HEK293 (cell line): ENCODE measurements at regions not wholly inside any gene's neighbourhood (a gene's known extent, or its start where the extent isn't known, plus 50 kb on each side); places are given as distances from the start of the nearest gene placed in this dataset.

Experiments used
- CTCF ChIA-PET: fragments of 350-600 bp; formaldehyde crosslinking; extraction: SDS; loops from one replicate; lab custom pipeline; 2021; ENCODE audit warnings: antibody characterized with exemption; lab: Yijun Ruan, JAX
- POLR2A ChIA-PET: fragments of 300-600 bp; formaldehyde crosslinking; extraction: SDS; loops from one replicate; lab custom pipeline; 2020; ENCODE audit warnings: antibody characterized with exemption, inconsistent platforms; lab: Yijun Ruan, JAX
- H3K27ac ChIP-seq: fragments of 200-500 bp; sonication (Bioruptor generic); 2 replicates; pipeline ENCODE4 v1.5.1; 2014; ENCODE audit warnings: low read depth, low read length, control low read depth, inconsistent platforms; ENCODE audit errors: extremely low read depth
- H3K36me3 ChIP-seq, 2 experiments: fragments of 200-500 bp in 1 of 2; sonication (Bioruptor generic) in 1 of 2; 1 replicate in 1 of 2; 2 replicates in 1 of 2; pipeline ENCODE4 v1.5.1; 2014 to 2017; ENCODE audit warnings: inconsistent platforms in 2 of 2, low read length in 2 of 2; ENCODE audit not compliant: control insufficient read depth in 2 of 2, insufficient read depth in 1 of 2
- H3K4me1 ChIP-seq: fragments of 200-500 bp; sonication (Bioruptor generic); 2 replicates; pipeline ENCODE4 v1.5.1; 2014; ENCODE audit warnings: mild to moderate bottlenecking, low read length, inconsistent platforms; ENCODE audit not compliant: control insufficient read depth, insufficient read depth
- H3K4me3 ChIP-seq: 2 replicates; pipeline ENCODE4 v1.5.1; 2011; ENCODE audit warnings: low read depth, mild to moderate bottlenecking, control low read depth, low read length, moderate library complexity
- H3K9me3 ChIP-seq: fragments of 200-500 bp; sonication (Bioruptor generic); 2 replicates; pipeline ENCODE4 v1.5.1; 2014; ENCODE audit warnings: low read depth, low read length, inconsistent platforms; ENCODE audit not compliant: control insufficient read depth, insufficient read depth
- MZF1 ChIP-seq: fragments of 450-650 bp; formaldehyde crosslinking; IDR thresholded peaks from 2 replicates; pipeline ENCODE4 v1.5.1; 2017; ENCODE audit warnings: missing biosample characterization, missing genetic modification characterization, borderline replicate concordance
- RBAK ChIP-seq: fragments of 450-650 bp; formaldehyde crosslinking; IDR thresholded peaks from 2 replicates; pipeline ENCODE4 v1.5.1; 2016; ENCODE audit warnings: missing biosample characterization, missing genetic modification characterization
- ZNF202 ChIP-seq: fragments of 450-650 bp; formaldehyde crosslinking; IDR thresholded peaks from 2 replicates; pipeline ENCODE4 v1.5.1; 2016; ENCODE audit warnings: missing biosample characterization, missing genetic modification characterization, borderline replicate concordance
- ZNF561 ChIP-seq: fragments of 450-650 bp; IDR thresholded peaks from 2 replicates; pipeline ENCODE4 v1.5.1; 2018; ENCODE audit warnings: missing biosample characterization, missing genetic modification characterization, borderline replicate concordance
- ZNF571 ChIP-seq: fragments of 450-650 bp; formaldehyde crosslinking; IDR thresholded peaks from 2 replicates; pipeline ENCODE4 v1.5.0; 2017; ENCODE audit warnings: missing biosample characterization, missing genetic modification characterization
- ZNF596 ChIP-seq: fragments of 450-650 bp; IDR thresholded peaks from 2 replicates; pipeline ENCODE4 v1.5.0; 2018; ENCODE audit warnings: missing biosample characterization, mild to moderate bottlenecking, missing genetic modification characterization, moderate library complexity
- ZNF600 ChIP-seq: fragments of 450-650 bp; formaldehyde crosslinking; IDR thresholded peaks from 2 replicates; pipeline ENCODE4 v1.5.1; 2016; ENCODE audit warnings: missing biosample characterization, missing genetic modification characterization
- ZNF664 ChIP-seq: fragments of 450-650 bp; formaldehyde crosslinking; IDR thresholded peaks from 2 replicates; pipeline ENCODE4 v1.5.1; 2016; ENCODE audit warnings: missing biosample characterization, missing genetic modification characterization
- ZNF785 ChIP-seq: fragments of 450-650 bp; formaldehyde crosslinking; IDR thresholded peaks from 2 replicates; pipeline ENCODE4 v1.5.1; 2016; ENCODE audit warnings: missing biosample characterization, missing genetic modification characterization
- TF ChIP-seq, protein P1 (sequence below): fragments of 450-650 bp; formaldehyde crosslinking; IDR thresholded peaks from 2 replicates; pipeline ENCODE4 v1.5.1; 2016; ENCODE audit warnings: missing biosample characterization, missing genetic modification characterization
- TF ChIP-seq, protein P2 (sequence below): fragments of 450-650 bp; formaldehyde crosslinking; IDR thresholded peaks from 2 replicates; pipeline ENCODE4 v1.5.1; 2016; ENCODE audit warnings: missing biosample characterization, missing genetic modification characterization
- TF ChIP-seq, protein P3 (sequence below): fragments of 450-650 bp; formaldehyde crosslinking; IDR thresholded peaks from 2 replicates; pipeline ENCODE4 v1.5.1; 2016; ENCODE audit warnings: missing biosample characterization, missing genetic modification characterization, borderline replicate concordance
- TF ChIP-seq, protein P4 (sequence below): fragments of 450-650 bp; formaldehyde crosslinking; IDR thresholded peaks from 2 replicates; pipeline ENCODE4 v1.5.1; 2016; ENCODE audit warnings: missing biosample characterization, missing genetic modification characterization
- TF ChIP-seq, protein P5 (sequence below): fragments of 450-650 bp; formaldehyde crosslinking; IDR thresholded peaks from 2 replicates; pipeline ENCODE4 v1.5.1; 2016; ENCODE audit warnings: missing biosample characterization, missing genetic modification characterization

DNA sequence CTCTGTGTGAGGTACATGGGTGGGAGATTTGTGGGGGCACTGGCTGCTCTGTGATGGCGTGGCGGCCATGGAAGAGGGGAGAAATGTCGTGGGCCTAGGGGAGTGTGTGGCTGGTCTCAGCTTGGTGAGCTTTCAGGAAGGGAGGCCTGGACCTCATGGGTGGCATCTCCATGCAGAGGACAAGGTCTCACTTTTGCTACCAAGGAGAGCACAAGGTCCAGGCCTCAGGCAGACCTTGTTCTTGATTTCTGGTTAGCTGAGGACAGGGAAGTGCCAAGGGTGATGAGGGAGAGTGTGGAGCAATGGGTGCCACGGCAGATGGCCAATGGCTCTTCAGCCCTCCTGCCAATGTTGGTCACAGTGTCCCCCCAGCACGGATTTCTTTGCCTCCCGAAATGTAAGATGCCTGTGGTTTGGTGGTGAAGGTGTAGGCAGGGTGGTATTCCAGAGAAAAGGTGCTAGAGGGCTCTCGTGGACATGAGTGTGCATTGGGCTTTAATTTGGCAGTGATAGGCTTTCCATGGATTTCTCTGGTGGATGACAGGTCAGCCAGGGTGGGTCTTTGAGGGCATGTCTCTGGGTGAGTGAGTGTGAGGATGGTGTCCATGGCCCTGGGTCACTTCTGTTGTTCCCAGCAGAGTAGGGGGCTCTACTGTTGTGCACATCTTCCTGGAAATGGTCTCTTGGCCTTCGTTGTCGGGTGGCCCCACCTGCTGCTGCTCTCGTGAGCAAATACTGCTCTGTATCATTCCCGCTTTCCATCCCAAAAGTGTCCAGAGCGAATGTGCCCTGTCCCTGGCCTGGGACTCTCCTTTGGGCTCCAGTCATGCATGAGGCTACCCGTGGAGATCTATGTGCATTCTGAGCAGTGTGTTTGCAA, 108.0 kb downstream of the SNRPN start:
- Histone ChIP-seq H3K9me3 (no peaks in the 10 kb centered on the region), H3K27ac (no peak overlapping the region), H3K4me1 (no peaks in the 10 kb centered on the region), H3K4me3 (no peak overlapping the region), H3K36me3 (no peaks in the 10 kb centered on the region)
- CTCF ChIA-PET: no interaction called here
- TF ChIP-seq MZF1 (no peak), ZNF202 (no peak), ZNF596 (tag by site-specific recombination) (no peak), ZNF571 (tag by site-specific recombination) (no peak), ZNF664 (no peak)
- TF ChIP-seq, protein P1, sequence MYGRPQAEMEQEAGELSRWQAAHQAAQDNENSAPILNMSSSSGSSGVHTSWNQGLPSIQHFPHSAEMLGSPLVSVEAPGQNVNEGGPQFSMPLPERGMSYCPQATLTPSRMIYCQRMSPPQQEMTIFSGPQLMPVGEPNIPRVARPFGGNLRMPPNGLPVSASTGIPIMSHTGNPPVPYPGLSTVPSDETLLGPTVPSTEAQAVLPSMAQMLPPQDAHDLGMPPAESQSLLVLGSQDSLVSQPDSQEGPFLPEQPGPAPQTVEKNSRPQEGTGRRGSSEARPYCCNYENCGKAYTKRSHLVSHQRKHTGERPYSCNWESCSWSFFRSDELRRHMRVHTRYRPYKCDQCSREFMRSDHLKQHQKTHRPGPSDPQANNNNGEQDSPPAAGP (tag by site-specific recombination): no peak
- TF ChIP-seq, protein P2, sequence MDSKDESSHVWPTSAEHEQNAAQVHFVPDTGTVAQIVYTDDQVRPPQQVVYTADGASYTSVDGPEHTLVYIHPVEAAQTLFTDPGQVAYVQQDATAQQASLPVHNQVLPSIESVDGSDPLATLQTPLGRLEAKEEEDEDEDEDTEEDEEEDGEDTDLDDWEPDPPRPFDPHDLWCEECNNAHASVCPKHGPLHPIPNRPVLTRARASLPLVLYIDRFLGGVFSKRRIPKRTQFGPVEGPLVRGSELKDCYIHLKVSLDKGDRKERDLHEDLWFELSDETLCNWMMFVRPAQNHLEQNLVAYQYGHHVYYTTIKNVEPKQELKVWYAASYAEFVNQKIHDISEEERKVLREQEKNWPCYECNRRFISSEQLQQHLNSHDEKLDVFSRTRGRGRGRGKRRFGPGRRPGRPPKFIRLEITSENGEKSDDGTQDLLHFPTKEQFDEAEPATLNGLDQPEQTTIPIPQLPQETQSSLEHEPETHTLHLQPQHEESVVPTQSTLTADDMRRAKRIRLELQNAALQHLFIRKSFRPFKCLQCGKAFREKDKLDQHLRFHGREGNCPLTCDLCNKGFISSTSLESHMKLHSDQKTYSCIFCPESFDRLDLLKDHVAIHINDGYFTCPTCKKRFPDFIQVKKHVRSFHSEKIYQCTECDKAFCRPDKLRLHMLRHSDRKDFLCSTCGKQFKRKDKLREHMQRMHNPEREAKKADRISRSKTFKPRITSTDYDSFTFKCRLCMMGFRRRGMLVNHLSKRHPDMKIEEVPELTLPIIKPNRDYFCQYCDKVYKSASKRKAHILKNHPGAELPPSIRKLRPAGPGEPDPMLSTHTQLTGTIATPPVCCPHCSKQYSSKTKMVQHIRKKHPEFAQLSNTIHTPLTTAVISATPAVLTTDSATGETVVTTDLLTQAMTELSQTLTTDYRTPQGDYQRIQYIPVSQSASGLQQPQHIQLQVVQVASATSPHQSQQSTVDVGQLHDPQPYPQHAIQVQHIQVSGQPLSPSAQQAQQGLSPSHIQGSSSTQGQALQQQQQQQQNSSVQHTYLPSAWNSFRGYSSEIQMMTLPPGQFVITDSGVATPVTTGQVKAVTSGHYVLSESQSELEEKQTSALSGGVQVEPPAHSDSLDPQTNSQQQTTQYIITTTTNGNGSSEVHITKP (tag by site-specific recombination): no peak
- TF ChIP-seq, protein P3, sequence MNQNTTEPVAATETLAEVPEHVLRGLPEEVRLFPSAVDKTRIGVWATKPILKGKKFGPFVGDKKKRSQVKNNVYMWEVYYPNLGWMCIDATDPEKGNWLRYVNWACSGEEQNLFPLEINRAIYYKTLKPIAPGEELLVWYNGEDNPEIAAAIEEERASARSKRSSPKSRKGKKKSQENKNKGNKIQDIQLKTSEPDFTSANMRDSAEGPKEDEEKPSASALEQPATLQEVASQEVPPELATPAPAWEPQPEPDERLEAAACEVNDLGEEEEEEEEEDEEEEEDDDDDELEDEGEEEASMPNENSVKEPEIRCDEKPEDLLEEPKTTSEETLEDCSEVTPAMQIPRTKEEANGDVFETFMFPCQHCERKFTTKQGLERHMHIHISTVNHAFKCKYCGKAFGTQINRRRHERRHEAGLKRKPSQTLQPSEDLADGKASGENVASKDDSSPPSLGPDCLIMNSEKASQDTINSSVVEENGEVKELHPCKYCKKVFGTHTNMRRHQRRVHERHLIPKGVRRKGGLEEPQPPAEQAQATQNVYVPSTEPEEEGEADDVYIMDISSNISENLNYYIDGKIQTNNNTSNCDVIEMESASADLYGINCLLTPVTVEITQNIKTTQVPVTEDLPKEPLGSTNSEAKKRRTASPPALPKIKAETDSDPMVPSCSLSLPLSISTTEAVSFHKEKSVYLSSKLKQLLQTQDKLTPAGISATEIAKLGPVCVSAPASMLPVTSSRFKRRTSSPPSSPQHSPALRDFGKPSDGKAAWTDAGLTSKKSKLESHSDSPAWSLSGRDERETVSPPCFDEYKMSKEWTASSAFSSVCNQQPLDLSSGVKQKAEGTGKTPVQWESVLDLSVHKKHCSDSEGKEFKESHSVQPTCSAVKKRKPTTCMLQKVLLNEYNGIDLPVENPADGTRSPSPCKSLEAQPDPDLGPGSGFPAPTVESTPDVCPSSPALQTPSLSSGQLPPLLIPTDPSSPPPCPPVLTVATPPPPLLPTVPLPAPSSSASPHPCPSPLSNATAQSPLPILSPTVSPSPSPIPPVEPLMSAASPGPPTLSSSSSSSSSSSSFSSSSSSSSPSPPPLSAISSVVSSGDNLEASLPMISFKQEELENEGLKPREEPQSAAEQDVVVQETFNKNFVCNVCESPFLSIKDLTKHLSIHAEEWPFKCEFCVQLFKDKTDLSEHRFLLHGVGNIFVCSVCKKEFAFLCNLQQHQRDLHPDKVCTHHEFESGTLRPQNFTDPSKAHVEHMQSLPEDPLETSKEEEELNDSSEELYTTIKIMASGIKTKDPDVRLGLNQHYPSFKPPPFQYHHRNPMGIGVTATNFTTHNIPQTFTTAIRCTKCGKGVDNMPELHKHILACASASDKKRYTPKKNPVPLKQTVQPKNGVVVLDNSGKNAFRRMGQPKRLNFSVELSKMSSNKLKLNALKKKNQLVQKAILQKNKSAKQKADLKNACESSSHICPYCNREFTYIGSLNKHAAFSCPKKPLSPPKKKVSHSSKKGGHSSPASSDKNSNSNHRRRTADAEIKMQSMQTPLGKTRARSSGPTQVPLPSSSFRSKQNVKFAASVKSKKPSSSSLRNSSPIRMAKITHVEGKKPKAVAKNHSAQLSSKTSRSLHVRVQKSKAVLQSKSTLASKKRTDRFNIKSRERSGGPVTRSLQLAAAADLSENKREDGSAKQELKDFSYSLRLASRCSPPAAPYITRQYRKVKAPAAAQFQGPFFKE: no peak
- TF ChIP-seq, protein P4, sequence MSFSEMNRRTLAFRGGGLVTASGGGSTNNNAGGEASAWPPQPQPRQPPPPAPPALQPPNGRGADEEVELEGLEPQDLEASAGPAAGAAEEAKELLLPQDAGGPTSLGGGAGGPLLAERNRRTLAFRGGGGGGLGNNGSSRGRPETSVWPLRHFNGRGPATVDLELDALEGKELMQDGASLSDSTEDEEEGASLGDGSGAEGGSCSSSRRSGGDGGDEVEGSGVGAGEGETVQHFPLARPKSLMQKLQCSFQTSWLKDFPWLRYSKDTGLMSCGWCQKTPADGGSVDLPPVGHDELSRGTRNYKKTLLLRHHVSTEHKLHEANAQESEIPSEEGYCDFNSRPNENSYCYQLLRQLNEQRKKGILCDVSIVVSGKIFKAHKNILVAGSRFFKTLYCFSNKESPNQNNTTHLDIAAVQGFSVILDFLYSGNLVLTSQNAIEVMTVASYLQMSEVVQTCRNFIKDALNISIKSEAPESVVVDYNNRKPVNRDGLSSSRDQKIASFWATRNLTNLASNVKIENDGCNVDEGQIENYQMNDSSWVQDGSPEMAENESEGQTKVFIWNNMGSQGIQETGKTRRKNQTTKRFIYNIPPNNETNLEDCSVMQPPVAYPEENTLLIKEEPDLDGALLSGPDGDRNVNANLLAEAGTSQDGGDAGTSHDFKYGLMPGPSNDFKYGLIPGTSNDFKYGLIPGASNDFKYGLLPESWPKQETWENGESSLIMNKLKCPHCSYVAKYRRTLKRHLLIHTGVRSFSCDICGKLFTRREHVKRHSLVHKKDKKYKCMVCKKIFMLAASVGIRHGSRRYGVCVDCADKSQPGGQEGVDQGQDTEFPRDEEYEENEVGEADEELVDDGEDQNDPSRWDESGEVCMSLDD (tag by site-specific recombination): no peak
- POLR2A ChIA-PET: no interaction called here

DNA sequence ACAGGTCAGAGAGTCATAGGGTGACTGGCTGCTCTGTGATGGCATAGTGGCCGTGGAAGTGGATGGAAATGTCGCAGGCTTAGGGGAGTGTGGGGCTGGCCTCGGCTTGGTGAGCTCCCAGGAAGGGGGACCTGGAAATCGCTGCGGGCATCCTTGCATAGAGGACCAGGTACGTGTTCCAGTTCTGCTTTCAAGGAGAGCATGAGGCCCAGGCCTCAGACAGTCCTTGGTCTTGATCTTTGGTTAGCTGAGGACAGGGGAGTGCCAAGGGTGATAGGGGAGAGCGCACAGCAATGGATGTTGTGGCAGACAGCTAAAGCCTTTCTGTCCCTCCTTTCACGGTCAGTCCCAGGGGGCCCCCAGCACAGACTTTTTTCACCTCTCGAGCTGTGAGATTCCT, 110.5 kb downstream of the SNRPN start:
- ChIA-PET POLR2A (no interaction called here), CTCF (no interaction called here)
- no peaks in the 10 kb centered on the region for H3K36me3 ChIP-seq
- TF ChIP-seq, protein P5, sequence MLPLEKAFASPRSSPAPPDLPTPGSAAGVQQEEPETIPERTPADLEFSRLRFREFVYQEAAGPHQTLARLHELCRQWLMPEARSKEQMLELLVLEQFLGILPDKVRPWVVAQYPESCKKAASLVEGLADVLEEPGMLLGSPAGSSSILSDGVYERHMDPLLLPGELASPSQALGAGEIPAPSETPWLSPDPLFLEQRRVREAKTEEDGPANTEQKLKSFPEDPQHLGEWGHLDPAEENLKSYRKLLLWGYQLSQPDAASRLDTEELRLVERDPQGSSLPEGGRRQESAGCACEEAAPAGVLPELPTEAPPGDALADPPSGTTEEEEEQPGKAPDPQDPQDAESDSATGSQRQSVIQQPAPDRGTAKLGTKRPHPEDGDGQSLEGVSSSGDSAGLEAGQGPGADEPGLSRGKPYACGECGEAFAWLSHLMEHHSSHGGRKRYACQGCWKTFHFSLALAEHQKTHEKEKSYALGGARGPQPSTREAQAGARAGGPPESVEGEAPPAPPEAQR: no peak
- TF ChIP-seq ZNF600 (tag by site-specific recombination) (no peak), RBAK (tag by site-specific recombination) (no peak), ZNF785 (tag by site-specific recombination) (no peak), ZNF561 (tag by site-specific recombination) (no peak)
- no peak overlapping the region for H3K27ac ChIP-seq
- H3K9me3 ChIP-seq: no peaks in the 10 kb centered on the region
- H3K4me1 ChIP-seq: no peaks in the 10 kb centered on the region
- no peak overlapping the region for H3K4me3 ChIP-seq
